Stimulated activated CD4-positive, alpha-beta T cell treated with anti-CD3 and anti-CD28 coated beads, Interleukin-12 subunit alpha, Interleukin-12 subunit beta, amount 100 ng/mL, for 4 hours (primary cell): ENCODE measurements at regions not wholly inside any gene's neighbourhood (a gene's known extent, or its start where the extent isn't known, plus 50 kb on each side); places are given as distances from the start of the nearest gene placed in this dataset.

Experiments used
- DNase-seq: peaks from one replicate; pipeline ENCODE4 v3.0.0-alpha.2; 2020

DNA sequence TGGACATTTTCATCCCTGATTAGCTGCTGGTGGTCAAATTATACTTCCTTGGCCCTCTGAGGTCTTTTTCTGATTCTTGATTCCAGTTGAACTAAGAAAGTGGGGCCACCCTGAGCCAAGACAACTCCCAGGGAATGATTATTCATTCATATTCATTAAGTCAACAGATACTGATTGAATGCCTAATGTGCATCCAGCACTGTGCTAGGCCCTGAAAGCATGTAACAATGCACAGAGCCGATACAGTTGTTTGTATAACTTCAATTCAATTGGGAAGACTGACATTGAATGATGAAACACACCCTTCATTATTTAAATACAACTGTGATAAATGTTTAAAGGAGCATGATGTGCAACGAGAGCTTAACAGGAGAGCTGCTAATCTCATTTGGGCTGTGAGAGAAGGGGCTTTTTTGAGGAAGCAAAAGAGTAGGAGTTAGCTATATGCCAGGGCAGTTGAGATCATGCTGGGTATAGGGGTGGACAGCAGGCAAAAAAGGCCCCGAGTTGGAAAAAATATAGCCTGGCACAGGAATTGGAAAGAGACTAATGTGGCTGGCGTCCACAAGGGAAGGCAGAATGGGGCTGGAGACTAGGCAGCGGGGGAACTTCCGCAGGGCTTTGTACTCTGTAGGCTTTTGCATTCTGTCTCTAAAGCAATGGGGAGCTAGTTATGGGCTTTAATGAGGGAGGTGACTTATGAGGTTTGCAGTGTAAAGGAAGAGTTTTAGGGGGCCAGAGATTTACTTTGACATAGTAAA, 57.2 kb upstream of the ACVR1 start:
- no peak for DNase-seq

DNA sequence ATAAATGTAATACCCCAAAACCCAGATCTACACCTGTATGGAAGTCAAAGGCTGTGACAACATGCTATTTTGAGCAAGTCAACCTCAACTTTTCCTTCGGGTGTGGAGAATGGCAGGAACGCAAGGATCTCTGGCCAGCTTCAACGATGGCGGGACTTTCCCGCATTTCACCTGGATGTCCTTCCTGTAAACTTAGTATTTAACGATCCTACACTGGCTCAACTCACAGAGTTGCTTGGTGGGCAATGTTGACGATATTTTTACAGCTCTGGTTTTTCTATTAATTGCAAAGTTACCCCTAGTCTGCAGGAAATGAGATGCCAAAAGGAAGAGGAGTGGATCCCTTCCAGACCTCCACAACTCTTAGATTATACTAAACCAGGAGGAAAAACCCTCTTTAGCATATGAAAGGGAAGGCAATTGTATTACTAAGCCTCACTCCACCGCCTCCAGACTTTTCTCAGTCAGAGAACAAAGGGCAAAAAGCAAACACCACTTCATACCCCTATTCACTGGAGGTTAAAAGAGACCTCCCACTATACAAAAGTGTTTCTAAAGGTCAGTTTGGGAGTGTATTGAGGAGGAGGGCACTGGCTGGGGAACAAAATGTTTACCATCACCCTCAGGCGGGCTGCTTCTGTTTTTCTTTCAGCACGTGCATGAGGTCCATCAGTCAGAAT, 56.5 kb upstream of the ACVR1 start:
- DNase-seq: no peak

DNA sequence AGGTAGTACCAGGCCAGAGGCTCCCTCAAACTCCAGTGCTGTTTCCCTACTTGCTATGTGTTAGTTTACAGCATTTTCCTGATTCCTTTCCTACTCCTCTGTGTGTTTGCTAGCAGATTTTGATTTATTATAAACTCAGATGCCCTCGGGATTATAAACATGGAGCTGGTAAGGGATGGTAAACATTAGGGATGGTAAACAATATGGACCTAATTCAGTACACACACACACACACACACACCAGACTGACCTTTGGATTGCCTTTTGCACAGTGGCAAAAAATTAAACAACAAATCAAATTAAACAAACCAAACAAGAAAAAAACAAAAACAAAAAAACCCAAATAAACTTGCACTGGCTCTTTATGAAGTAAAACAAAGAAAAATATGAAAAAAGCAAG, 55.4 kb upstream of the ACVR1 start:
- DNase-seq: no peak

DNA sequence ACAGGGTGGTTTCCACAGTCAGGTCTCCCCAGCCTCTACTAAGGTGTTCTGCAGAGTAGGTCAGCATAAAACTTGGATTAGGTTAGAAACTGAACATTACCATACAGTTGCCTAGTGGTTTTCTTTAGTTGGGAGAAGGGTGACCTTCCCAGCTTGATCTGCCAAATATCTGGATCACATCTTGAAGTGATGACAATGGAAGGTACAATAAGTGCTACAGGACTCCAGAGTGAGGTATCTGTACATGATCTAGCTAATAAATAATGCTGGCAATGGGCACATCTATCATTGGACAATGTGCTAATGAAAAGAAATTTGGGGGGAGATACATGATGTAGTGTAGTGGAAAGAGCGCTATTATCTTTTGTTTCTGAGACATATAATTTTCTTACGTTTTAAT, 54.6 kb upstream of the ACVR1 start:
- DNase-seq: no peak

DNA sequence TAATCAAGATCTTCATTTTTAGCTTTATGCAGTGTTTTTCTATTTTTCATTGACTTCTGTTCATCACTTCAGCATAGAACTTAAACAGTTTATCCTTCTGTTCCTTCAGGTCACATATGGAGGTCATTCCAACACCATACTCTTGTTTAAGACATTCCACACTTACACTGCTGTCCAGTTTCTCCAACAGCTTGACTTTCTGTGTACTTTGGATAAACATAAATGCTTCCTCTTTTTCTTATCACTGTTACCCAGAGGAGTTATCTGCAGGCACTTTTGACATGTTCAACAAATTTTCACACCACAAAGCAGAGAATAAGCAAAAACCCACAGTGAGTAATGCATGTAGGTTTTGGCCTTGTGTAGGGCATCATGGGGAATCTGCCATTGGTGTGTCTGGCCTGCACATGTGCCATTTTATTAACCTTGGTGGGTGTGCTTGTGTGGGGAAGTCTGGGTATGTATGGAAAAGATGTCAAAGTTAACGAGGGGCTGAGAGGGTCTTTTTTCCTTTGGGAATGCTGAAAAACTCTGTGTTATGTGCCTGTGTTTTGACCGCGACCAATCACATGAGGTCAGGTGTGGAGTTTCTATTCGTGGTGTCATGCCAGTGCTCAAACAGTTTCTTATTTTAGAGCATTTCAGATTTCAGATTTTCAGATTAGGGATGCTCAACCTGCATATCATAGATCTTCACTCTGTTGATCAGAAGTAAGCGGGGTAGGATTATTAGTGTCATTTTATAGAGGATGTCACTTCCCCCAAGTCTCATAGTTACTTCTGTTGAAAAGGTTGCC, 53.9 kb upstream of the ACVR1 start:
- no peak for DNase-seq

DNA sequence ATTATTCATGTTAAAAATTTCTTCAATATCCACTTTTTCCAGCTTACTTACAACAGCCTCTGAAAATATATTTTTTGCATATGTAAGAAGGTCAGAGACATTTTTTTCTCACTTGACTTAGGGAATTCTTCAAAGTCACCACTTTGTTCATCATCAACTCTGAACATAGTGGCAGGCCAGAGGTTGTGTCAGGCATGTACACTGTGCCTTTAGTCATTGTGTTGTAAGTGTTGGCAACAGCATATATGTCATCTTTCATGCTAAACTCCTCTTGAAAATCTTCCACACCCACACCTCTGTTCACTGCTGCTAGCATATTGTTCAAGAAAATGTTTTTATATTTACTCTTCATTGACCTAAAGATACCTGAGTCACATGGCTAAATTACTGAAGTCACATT, 52.2 kb upstream of the ACVR1 start:
- no peak for DNase-seq

DNA sequence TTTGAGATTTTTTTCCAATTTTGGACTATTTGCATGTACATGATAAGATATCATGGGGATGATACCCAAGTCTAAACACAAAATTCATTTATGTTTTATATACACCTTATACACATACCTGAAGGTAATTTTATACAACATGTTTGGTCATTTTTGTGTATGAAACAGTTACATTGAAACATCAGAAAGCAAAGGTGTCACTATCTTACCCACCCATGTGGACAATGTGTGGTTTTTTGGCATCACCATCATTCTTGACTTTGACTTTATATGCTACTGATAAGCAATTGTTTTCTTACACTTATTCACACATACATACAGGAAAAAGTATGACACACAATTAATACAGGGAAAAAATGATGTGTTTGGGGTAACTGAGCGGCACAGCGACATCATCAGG, 51.0 kb upstream of the ACVR1 start:
- no peak for DNase-seq
